Choroid plexus epithelial cell (primary cell): ENCODE measurements at regions not wholly inside any gene's neighbourhood (a gene's known extent, or its start where the extent isn't known, plus 50 kb on each side); places are given as distances from the start of the nearest gene placed in this dataset.

ENCODE experiments used
- DNase-seq: peaks from one replicate; pipeline ENCODE4 v3.0.0-alpha.2; 2010; ENCODE audit warnings: low read depth
- H3K4me3 ChIP-seq: 2 replicates; pipeline ENCODE4 v1.5.1; 2011; ENCODE audit warnings: low read depth, mild to moderate bottlenecking, control low read depth, low read length, moderate library complexity
- TF ChIP-seq, protein P1 (sequence below): conservative IDR thresholded peaks from 2 replicates; pipeline ENCODE4 v1.5.1; 2011; ENCODE audit warnings: low read depth, mild to moderate bottlenecking, control low read depth, inconsistent platforms, low read length, moderate library complexity

DNA sequence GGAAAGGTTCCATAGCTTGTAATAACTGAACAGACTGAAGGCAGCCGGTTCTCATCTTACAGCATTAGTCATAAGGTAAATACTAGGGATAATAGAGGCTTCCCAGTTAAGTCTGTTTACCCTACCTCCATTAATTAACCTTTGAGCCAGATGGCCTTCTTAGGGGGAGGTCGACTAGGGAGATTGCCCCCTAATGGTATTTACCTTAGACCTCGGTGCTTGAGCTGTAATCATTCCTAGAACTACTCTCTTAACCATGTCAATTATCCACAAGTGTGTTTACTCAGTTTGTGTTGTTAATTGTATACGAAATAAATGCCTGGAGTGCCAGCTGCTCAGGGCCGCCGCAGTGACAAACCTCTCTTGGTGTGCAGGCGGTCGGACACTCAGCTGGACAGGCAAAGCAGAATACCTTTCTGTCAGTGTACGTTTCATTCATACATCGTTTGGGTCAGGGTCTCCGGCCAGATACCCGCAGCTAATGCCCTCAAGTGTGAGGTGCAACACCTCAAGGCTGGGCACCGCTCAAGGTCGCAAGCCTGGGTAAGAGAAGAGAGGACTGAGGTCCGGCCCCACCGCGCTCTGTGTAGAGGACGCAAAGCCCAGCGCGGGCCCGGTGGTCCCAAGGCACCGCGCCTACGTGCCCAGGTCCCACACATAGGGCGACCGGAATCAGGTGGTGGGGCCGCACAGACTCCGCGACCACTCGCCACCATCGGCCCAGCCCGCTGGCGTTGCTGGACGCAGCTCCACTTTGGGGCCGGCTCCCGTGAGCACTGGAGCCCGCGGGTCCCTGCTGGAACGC lies 931.0 kb downstream of the NLGN4Y start:
- TF ChIP-seq, protein P1, sequence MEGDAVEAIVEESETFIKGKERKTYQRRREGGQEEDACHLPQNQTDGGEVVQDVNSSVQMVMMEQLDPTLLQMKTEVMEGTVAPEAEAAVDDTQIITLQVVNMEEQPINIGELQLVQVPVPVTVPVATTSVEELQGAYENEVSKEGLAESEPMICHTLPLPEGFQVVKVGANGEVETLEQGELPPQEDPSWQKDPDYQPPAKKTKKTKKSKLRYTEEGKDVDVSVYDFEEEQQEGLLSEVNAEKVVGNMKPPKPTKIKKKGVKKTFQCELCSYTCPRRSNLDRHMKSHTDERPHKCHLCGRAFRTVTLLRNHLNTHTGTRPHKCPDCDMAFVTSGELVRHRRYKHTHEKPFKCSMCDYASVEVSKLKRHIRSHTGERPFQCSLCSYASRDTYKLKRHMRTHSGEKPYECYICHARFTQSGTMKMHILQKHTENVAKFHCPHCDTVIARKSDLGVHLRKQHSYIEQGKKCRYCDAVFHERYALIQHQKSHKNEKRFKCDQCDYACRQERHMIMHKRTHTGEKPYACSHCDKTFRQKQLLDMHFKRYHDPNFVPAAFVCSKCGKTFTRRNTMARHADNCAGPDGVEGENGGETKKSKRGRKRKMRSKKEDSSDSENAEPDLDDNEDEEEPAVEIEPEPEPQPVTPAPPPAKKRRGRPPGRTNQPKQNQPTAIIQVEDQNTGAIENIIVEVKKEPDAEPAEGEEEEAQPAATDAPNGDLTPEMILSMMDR = no peak
- peak overlapping the region; percentile 28 for H3K4me3 ChIP-seq
- no peak for DNase-seq

DNA sequence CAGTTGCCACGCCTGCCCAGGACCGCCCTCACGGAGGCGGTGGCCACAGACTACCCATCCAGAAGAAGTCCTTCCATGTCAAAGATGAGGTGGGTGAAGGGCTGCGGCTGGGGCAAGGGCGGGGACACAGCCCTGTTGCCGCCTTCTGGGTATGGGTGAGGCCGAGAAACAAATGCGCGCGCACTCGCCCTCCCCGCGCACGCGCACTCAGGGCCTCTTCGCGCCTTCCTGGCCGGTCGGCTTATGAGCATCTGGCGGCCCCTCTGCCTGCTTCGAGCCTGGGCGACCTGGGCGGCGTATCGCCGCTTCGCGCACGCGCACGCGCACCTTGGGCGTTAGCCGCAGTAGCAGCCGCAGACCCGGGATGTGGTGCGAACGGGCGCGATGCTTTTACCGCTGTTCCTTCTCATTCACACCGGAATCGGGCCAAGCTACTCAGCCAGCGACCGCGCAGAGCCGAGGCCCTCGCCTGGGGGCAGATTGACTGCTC lies 931.7 kb downstream of the NLGN4Y start:
- DNase-seq = peak; percentile 52
- H3K4me3 ChIP-seq = peak overlapping the region; percentile 30
- TF ChIP-seq, protein P1 = no peak

DNA sequence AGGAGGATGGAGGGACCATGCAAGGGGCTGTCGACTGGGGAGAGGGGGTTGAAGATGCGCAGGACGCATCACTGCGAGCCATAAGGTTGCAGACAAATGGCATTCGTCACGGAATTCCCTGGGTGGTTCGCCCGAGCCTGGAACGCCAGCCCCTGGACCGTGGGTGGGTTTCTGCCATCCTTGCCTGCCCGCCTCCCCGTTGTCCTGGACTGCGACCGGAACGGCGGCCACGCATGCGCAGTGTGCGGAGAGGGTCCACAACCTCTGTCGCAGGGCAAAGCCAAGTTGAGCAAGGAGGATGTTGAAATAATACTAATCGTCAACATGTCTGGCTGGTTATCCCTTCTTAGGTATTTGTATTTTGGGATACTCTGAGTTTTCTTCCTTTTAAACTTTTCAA lies 932.2 kb downstream of the NLGN4Y start:
- DNase-seq = no peak
- peak overlapping the region; percentile 30 for H3K4me3 ChIP-seq
- TF ChIP-seq, protein P1 = no peak

DNA sequence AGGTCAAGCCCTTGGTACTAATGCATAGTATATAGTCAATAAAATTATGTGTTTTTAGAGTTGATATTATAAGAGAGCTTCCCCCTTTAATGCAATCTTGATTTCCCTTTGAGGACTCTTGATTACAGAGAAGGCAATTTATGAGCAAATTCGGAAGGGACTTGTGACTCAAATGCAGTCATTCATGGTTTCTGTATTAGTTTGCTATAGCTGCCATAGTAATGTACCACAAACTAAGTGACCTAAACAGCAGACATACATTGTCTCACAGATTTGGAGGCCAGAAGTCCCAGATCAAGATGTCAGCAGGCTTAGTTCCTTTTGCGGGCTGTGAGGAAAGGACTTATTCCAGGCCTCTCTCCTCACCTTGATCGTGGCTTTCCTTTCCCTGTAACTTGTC lies 933.4 kb downstream of the NLGN4Y start:
- no peak for DNase-seq
- no peak overlapping the region for H3K4me3 ChIP-seq
- TF ChIP-seq, protein P1 = no peak

DNA sequence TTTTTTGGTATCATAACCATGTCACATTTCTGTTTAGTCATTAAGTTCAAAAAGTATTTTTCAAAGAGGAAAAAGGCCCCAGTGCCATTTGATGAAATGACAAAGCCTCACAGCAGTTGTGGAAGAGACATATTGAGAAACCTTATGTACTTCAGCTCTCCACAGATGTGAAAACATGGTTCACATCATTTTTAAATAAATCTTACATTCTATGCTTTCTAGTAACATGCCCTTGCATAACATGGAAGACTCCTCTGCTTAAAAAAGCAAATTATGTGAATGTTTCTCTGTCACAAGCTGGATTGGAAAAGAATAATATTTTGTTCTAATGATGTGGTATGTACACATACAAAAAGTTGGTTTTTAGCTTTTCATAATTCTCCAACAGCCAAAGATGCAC lies 934.1 kb downstream of the NLGN4Y start:
- no peak overlapping the region for H3K4me3 ChIP-seq
- DNase-seq = no peak
- TF ChIP-seq, protein P1 = no peak

DNA sequence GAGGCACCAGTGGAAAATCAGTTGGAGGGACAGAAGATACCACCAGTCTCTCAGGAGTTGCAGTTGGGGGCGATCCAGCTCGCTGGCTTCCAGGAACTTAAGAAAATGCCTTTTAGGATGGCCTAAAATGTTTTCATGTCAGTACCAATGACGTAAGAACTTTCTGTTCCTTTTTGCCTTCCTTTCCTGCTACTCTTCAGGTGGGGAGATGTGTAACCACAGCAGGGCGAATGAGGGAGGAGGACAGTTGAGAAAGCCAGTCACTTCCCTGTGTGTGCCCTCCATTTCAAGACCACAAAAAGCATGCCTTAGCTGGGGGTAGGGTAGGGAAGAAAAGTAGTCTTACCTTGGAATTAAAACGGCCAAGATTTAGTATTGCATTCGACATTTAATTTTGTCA lies 941.6 kb downstream of the NLGN4Y start:
- TF ChIP-seq, protein P1 = no peak

DNA sequence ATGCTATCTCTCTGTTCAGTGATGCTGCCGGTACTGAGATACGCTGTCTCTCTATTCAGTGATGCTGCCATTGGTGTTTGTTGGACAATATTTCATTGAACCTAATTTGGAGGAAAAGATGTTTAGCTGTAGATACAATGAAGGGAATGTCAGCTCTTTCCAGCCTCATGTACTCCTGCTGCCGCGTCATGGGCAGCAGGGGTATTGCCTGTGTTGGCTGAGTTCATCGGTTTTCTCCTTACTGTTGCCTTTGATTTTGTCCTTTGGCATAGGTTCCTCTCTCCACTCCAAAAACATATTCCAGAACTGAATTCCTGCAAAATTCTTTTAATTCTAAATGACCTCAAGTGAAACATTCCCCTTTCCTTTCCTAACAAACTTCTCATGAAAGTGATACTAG lies 942.6 kb downstream of the NLGN4Y start:
- H3K4me3 ChIP-seq = no peak overlapping the region
- no peak for DNase-seq
- TF ChIP-seq, protein P1 = no peak

More for the DNA sequence above, 941.6 kb downstream of the NLGN4Y start:
- no peak for DNase-seq
- no peak overlapping the region for H3K4me3 ChIP-seq
